Prostate gland (tissue), 2 donors: ENCODE measurements at regions not wholly inside any gene's neighbourhood (a gene's known extent, or its start where the extent isn't known, plus 50 kb on each side); places are given as distances from the start of the nearest gene placed in this dataset.

Source experiments
- POLR2A ChIP-seq: fragments of 450-650 bp; IDR thresholded peaks from one replicate; pipeline ENCODE4 v1.6.1; 2016; ENCODE audit warnings: antibody characterized with exemption, mild to moderate bottlenecking
- POLR2AphosphoS5 ChIP-seq: sonication (generic); formaldehyde crosslinking; IDR thresholded peaks from one replicate; pipeline ENCODE4 v1.6.1; 2017; ENCODE audit warnings: antibody characterized with exemption
- TF ChIP-seq, protein P1 (sequence below), 4 experiments: fragments of 200-600 bp in 2 of 4; fragments of 450-650 bp in 2 of 4; sonication (generic) in 2 of 4; IDR thresholded peaks; 1 replicate in 3 of 4; 2 replicates in 1 of 4; pipeline ENCODE4 v1.5.1; 2016 to 2019; ENCODE audit warnings: antibody characterized with exemption in 4 of 4, mild to moderate bottlenecking in 2 of 4, moderate library complexity in 2 of 4

DNA sequence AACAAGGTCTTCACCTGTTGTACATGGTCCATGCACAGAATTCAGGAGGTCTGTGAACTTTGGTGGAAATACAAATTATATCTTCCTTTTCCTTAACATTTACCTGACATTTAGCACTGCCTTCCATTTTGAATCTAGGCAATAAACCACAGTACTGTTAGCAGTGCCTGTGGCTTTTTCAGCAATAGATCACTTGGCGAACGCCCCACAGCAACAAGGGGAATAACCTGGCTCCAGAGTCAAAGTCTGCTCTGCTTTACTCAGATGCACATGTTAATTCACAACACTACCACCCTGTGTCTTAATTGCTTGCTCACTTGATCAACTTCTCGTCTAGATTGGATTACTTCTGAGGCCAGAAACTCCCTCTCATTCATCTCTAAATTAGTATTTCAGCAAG is 414.6 kb upstream of the PROK2 start:
- TF ChIP-seq, protein P1, sequence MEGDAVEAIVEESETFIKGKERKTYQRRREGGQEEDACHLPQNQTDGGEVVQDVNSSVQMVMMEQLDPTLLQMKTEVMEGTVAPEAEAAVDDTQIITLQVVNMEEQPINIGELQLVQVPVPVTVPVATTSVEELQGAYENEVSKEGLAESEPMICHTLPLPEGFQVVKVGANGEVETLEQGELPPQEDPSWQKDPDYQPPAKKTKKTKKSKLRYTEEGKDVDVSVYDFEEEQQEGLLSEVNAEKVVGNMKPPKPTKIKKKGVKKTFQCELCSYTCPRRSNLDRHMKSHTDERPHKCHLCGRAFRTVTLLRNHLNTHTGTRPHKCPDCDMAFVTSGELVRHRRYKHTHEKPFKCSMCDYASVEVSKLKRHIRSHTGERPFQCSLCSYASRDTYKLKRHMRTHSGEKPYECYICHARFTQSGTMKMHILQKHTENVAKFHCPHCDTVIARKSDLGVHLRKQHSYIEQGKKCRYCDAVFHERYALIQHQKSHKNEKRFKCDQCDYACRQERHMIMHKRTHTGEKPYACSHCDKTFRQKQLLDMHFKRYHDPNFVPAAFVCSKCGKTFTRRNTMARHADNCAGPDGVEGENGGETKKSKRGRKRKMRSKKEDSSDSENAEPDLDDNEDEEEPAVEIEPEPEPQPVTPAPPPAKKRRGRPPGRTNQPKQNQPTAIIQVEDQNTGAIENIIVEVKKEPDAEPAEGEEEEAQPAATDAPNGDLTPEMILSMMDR (IDR thresholded peaks at IDR 0.05): no peak
- no peak for TF ChIP-seq POLR2A
- no peak for TF ChIP-seq POLR2AphosphoS5
